Activated T-helper 17 cell treated with anti-CD3 and anti-CD28 coated beads, Interleukin-2, amount 50 U/mL, for 72 hours (primary cell): ENCODE measurements at regions not wholly inside any gene's neighbourhood (a gene's known extent, or its start where the extent isn't known, plus 50 kb on each side); places are given as distances from the start of the nearest gene placed in this dataset.

Experiments
- ATAC-seq: fragments of 150-1000 bp; cut with Tn5 transposase; replicated peaks from 2 replicates; pipeline ENCODE4 v1.10.0; 2021; ENCODE audit warnings: mild to moderate bottlenecking, moderate library complexity
- H3K27ac Mint-ChIP-seq: one replicate; pipeline ENCODE4 v1.8.0; 2022; ENCODE audit warnings: mixed read lengths
- H3K27me3 Mint-ChIP-seq: one replicate; pipeline ENCODE4 v1.8.0; 2022; ENCODE audit warnings: mixed read lengths
- H3K36me3 Mint-ChIP-seq: one replicate; pipeline ENCODE4 v1.8.0; 2022; ENCODE audit warnings: low read depth, mild to moderate bottlenecking, mixed read lengths
- H3K4me1 Mint-ChIP-seq: one replicate; pipeline ENCODE4 v1.8.0; 2022; ENCODE audit warnings: mixed read lengths
- H3K4me3 Mint-ChIP-seq: one replicate; pipeline ENCODE4 v1.8.0; 2022; ENCODE audit warnings: mild to moderate bottlenecking, mixed read lengths
- H3K9me3 Mint-ChIP-seq: one replicate; pipeline ENCODE4 v1.8.0; 2022; ENCODE audit warnings: mixed read lengths

DNA sequence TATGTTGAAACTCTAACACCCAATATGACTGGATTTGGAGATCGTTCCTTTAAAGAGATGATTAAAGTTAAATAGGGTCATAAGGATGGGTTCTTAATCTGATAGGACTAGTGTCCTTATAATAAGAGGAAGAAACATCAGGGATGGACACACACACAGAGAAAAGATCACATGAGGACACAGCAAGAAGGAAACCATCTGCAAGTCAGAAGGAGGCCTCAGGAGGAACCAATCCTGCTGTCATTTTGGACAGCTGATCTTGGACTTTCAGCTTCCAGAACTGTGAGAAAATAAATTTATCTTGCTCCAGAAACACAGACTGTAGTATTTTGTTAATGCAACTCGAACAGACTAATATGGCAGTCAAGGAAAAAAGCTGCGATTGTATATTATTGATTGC is 631.5 kb downstream of the PCDH7 start:
- H3K36me3 Mint-ChIP-seq, result no peaks in the 10 kb centered on the region
- H3K27ac Mint-ChIP-seq, result no peak overlapping the region
- no peak for ATAC-seq
- no peaks in the 10 kb centered on the region for H3K4me1 Mint-ChIP-seq
- H3K9me3 Mint-ChIP-seq, result peaks cover 4% of the 10 kb centered on the region
- no peaks in the 10 kb centered on the region for H3K27me3 Mint-ChIP-seq
- no peak overlapping the region for H3K4me3 Mint-ChIP-seq

DNA sequence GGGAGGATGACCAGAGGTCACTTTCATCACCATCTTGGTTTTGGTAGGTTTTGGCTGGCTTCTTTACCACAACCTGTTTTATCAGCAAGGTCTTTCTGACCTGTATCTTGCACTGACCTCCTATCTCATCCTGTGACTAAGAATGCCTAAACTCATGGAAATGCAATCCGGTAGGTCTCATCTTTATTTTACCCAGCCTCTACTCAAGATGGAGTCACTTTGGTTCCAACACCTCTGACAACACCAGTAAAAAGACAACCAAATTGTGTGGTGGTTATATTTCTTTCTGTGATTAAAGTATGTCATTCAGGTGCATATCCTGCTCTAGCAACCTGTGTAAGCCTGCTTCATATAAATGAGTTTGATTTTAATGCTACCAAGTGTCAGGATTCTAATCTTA is 636.7 kb downstream of the PCDH7 start:
- H3K9me3 Mint-ChIP-seq, result peaks cover 4% of the 10 kb centered on the region
- no peaks in the 10 kb centered on the region for H3K4me1 Mint-ChIP-seq
- no peak overlapping the region for H3K27ac Mint-ChIP-seq
- no peaks in the 10 kb centered on the region for H3K36me3 Mint-ChIP-seq
- H3K27me3 Mint-ChIP-seq, result no peaks in the 10 kb centered on the region
- ATAC-seq, result no peak
- H3K4me3 Mint-ChIP-seq, result no peak overlapping the region

GRCh38 chr4:31360786-31361185 is 640.6 kb downstream of the PCDH7 start:
- ATAC-seq, result no peak
- Mint-ChIP-seq H3K27me3 (no peaks in the 10 kb centered on the region), H3K36me3 (no peaks in the 10 kb centered on the region), H3K27ac (no peak overlapping the region), H3K4me1 (no peaks in the 10 kb centered on the region), H3K4me3 (no peak overlapping the region), H3K9me3 (peaks cover 7% of the 10 kb centered on the region)

GRCh38 chr4:31362756-31363155 is 642.6 kb downstream of the PCDH7 start:
- peaks cover 7% of the 10 kb centered on the region for H3K9me3 Mint-ChIP-seq
- H3K27ac Mint-ChIP-seq, result no peak overlapping the region
- ATAC-seq, result no peak

GRCh38 chr4:31365006-31365690 is 645.0 kb downstream of the PCDH7 start:
- peaks cover 7% of the 10 kb centered on the region for H3K9me3 Mint-ChIP-seq
- no peaks in the 10 kb centered on the region for H3K27me3 Mint-ChIP-seq
- no peak overlapping the region for H3K4me3 Mint-ChIP-seq
- no peaks in the 10 kb centered on the region for H3K4me1 Mint-ChIP-seq
- no peaks in the 10 kb centered on the region for H3K36me3 Mint-ChIP-seq
- H3K27ac Mint-ChIP-seq, result no peak overlapping the region
- no peak for ATAC-seq

More at GRCh38 chr4:31362756-31363155, 642.6 kb downstream of the PCDH7 start:
- no peaks in the 10 kb centered on the region for H3K36me3 Mint-ChIP-seq
- no peak overlapping the region for H3K4me3 Mint-ChIP-seq
- H3K4me1 Mint-ChIP-seq, result no peaks in the 10 kb centered on the region
- no peaks in the 10 kb centered on the region for H3K27me3 Mint-ChIP-seq

- no peak for ATAC-seq
- Mint-ChIP-seq H3K36me3 (no peaks in the 10 kb centered on the region), H3K27me3 (no peaks in the 10 kb centered on the region), H3K27ac (no peak overlapping the region), H3K9me3 (peaks cover 7% of the 10 kb centered on the region), H3K4me1 (no peaks in the 10 kb centered on the region), H3K4me3 (no peak overlapping the region)
Measured at GRCh38 chr4:31366041-31366440, 645.9 kb downstream of the PCDH7 start.

DNA sequence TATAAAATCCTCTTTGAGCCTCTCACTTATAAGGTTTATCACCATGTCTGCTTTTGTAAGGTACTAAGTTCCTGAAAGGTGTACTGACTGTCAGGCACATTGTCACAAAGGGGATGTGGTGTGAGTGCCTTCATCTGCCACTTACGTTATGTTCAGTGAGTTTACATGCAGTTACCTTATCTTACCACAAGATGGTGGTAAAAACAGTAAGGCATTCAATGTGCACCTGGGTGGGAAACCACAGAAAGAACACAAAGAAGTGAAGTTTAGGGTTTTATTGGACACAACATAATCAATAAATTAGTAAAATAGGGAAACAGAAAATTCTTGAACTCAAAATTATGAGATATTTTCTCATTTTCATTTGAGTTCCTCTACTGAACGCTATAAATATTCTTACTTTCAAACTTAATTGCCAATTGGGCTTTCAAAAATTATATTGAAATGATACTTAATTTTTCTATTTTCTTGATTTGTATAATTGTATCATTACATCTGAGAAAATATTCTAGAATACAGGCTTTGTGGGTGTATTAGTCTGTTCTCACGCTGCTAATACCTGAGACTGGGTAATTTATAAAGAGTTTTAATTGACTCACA is 650.8 kb downstream of the PCDH7 start:
- ATAC-seq, result peak; percentile 31
- Mint-ChIP-seq H3K4me3 (no peak overlapping the region), H3K4me1 (no peaks in the 10 kb centered on the region), H3K27me3 (no peaks in the 10 kb centered on the region), H3K9me3 (no peaks in the 10 kb centered on the region), H3K36me3 (no peaks in the 10 kb centered on the region), H3K27ac (no peak overlapping the region)

DNA sequence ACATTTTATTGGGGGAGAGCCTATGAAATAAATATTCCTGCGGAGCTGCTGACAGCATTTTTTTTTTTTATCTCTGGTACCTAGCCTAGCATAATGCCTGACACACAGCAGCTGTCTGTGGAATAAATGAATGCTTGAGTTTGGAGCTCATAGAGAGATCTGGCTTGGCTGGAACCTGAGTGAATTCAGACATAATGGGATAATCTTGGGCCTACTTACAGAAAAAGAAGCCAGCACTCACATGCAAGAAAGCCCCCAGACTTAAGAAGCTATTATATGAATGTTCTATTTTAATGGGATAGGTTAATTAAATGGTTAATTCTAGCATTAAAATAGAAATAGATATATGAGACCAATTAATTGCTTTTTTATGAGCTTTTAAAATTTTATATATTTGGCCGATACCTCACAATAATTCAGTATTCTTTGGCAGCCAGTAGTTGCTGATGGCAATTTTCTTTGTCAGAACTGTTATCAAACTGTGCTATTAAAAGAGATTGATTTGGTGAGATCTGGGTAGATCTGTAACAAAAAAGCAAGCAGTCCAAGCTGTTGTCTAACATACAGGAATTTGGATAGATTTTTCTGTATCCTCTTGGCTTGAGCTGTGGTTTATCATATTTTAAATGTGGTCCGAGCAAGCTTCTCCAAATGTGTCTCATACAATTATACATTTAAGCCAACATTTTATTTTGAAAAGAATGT is 654.2 kb downstream of the PCDH7 start:
- no peak for ATAC-seq
- Mint-ChIP-seq H3K4me3 (no peak overlapping the region), H3K36me3 (no peaks in the 10 kb centered on the region), H3K27me3 (no peaks in the 10 kb centered on the region), H3K9me3 (no peaks in the 10 kb centered on the region), H3K27ac (no peak overlapping the region), H3K4me1 (no peaks in the 10 kb centered on the region)

GRCh38 chr4:31375936-31376335 is 655.8 kb downstream of the PCDH7 start:
- Mint-ChIP-seq H3K4me3 (no peak overlapping the region), H3K27ac (no peak overlapping the region), H3K36me3 (no peaks in the 10 kb centered on the region), H3K9me3 (no peaks in the 10 kb centered on the region), H3K27me3 (no peaks in the 10 kb centered on the region), H3K4me1 (no peaks in the 10 kb centered on the region)
- ATAC-seq, result no peak

DNA sequence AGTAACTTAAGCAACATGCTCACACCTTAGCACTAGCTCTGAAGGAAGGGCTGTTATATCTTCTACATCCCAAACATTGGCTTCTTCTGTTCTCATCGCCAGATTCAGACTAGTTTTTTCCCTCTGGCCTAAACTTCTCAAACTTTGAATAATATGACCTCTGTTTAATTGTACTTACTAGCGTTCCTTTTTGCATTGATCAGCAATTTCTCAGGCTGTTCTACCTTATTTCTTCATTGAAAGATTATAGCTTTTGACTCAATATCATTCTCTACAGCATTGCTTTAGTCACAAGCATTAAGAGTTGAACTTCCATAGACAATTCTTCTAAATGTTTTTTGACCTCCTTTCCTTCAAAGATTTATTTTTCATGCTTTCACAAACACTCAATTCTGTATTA is 659.2 kb downstream of the PCDH7 start:
- ATAC-seq, result no peak

DNA sequence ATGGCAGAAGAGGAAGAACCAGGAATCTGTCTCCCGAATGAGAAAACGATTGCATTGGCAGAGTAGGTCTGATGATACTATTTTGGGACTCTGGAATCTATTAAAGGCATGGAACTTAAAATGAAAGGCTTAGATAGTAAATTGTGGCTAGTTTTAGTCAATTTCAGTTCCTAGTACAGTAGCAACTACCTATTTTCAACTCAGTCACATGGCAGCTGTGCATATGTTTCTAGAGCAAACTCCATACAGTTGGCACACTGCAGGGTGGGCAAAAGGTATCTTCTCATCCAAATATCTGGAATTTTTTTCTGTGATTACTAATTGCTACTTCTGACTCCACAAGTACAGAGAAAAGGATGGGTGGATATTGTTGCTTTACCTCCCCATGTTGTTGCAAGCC is 663.6 kb downstream of the PCDH7 start:
- Mint-ChIP-seq H3K9me3 (no peaks in the 10 kb centered on the region), H3K27me3 (no peaks in the 10 kb centered on the region), H3K27ac (no peak overlapping the region), H3K36me3 (no peaks in the 10 kb centered on the region), H3K4me3 (no peak overlapping the region), H3K4me1 (no peaks in the 10 kb centered on the region)
- ATAC-seq, result no peak

More for the DNA sequence above, 659.2 kb downstream of the PCDH7 start:
- H3K9me3 Mint-ChIP-seq, result no peaks in the 10 kb centered on the region
- no peaks in the 10 kb centered on the region for H3K27me3 Mint-ChIP-seq
- H3K27ac Mint-ChIP-seq, result no peak overlapping the region
- H3K4me3 Mint-ChIP-seq, result no peak overlapping the region
- H3K4me1 Mint-ChIP-seq, result no peaks in the 10 kb centered on the region
- no peaks in the 10 kb centered on the region for H3K36me3 Mint-ChIP-seq

DNA sequence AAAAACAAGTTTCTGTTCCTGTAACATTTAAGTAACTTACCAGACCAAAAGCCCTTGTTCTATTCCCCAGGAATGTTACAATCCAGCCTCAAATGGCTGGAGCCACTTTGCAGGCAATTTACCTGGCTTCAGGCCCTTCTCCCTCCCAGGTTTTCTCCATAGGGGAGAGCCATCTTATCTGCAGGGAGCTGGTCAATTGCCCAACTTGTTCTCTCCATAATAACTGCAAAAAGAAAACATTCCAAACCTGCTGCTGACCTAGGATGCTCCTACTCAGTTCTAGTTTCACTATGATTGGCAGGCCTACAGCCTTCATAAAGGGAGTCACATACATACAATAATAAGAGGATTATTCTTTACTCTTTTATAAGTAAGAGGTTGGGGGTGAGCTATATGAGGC is 670.7 kb downstream of the PCDH7 start:
- Mint-ChIP-seq H3K9me3 (no peaks in the 10 kb centered on the region), H3K27me3 (no peaks in the 10 kb centered on the region), H3K36me3 (no peaks in the 10 kb centered on the region), H3K27ac (no peak overlapping the region), H3K4me1 (no peaks in the 10 kb centered on the region), H3K4me3 (no peak overlapping the region)
- ATAC-seq, result no peak

- H3K9me3 Mint-ChIP-seq, result no peaks in the 10 kb centered on the region
- H3K4me3 Mint-ChIP-seq, result no peak overlapping the region
- ATAC-seq, result no peak
- no peaks in the 10 kb centered on the region for H3K4me1 Mint-ChIP-seq
- H3K27ac Mint-ChIP-seq, result no peak overlapping the region
- no peaks in the 10 kb centered on the region for H3K36me3 Mint-ChIP-seq
- H3K27me3 Mint-ChIP-seq, result no peaks in the 10 kb centered on the region
Measured at GRCh38 chr4:31391976-31392375, 671.8 kb downstream of the PCDH7 start.

- Mint-ChIP-seq H3K36me3 (no peaks in the 10 kb centered on the region), H3K9me3 (no peaks in the 10 kb centered on the region), H3K4me3 (no peak overlapping the region), H3K27ac (no peak overlapping the region), H3K4me1 (no peaks in the 10 kb centered on the region), H3K27me3 (no peaks in the 10 kb centered on the region)
- ATAC-seq, result no peak
Measured at GRCh38 chr4:31392923-31393322, 672.8 kb downstream of the PCDH7 start.

DNA sequence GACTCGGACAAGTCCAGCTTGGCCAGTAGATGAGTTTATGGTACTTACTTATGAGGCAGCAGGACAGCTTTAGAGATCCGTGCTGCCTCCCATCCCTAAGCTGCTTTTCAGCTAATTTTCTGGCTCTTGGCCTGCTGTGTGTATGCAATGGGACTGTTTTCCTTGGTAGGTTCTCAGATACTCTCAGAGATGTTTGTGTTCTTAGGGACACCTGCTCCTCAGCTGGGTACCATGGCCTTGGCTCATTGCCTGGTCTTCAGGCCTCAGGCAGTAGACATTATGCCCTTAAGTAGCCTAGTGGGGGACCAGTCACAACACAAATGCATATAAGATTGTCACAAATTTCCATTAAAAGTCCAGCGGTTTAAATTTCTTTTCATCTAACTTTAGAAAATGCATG is 688.0 kb downstream of the PCDH7 start:
- no peaks in the 10 kb centered on the region for H3K4me1 Mint-ChIP-seq
- H3K27me3 Mint-ChIP-seq, result no peaks in the 10 kb centered on the region
- H3K36me3 Mint-ChIP-seq, result no peaks in the 10 kb centered on the region
- no peak overlapping the region for H3K4me3 Mint-ChIP-seq
- H3K9me3 Mint-ChIP-seq, result peaks cover 2% of the 10 kb centered on the region
- ATAC-seq, result no peak
- H3K27ac Mint-ChIP-seq, result no peak overlapping the region
